SJCRH30 (cell line): ENCODE measurements at regions not wholly inside any gene's neighbourhood (a gene's known extent, or its start where the extent isn't known, plus 50 kb on each side); places are given as distances from the start of the nearest gene placed in this dataset.
"Not testable (repeated sequence)": the region's sequence is repeated elsewhere in the genome, so short reads cannot be mapped to it uniquely, and the experiment has no call there.

ENCODE experiments used
- DNase-seq, 2 experiments: peaks; one replicate each; pipeline ENCODE4 v3.0.0-alpha.2; 2015 to 2020
- H3K27ac ChIP-seq: fragments of 250-450 bp; sonication (Bioruptor Pico); 2 replicates; pipeline ENCODE4 v1.5.1; 2020; ENCODE audit warnings: mild to moderate bottlenecking, moderate library complexity
- H3K27me3 ChIP-seq: fragments of 250-450 bp; sonication (Bioruptor Pico); 2 replicates; pipeline ENCODE4 v1.5.1; 2020; ENCODE audit warnings: mild to moderate bottlenecking, moderate library complexity
- H3K36me3 ChIP-seq: fragments of 250-450 bp; sonication (Bioruptor Pico); 2 replicates; pipeline ENCODE4 v1.5.1; 2020; ENCODE audit warnings: mild to moderate bottlenecking, moderate library complexity
- H3K4me1 ChIP-seq: fragments of 250-450 bp; sonication (Bioruptor Pico); 2 replicates; pipeline ENCODE4 v1.5.1; 2020; ENCODE audit warnings: mild to moderate bottlenecking, moderate library complexity
- H3K4me3 ChIP-seq: fragments of 250-450 bp; sonication (Bioruptor Pico); 2 replicates; pipeline ENCODE4 v1.5.1; 2020; ENCODE audit warnings: mild to moderate bottlenecking, moderate library complexity
- H3K9me3 ChIP-seq: fragments of 250-450 bp; sonication (Bioruptor Pico); replicated peaks from 2 replicates; pipeline ENCODE4 v1.5.1; 2020; ENCODE audit warnings: mild to moderate bottlenecking, moderate library complexity

- Histone ChIP-seq H3K4me3 (no peak overlapping the region), H3K9me3 (no peaks in the 10 kb centered on the region), H3K27me3 (no peaks in the 10 kb centered on the region), H3K27ac (no peak overlapping the region), H3K4me1 (no peaks in the 10 kb centered on the region), H3K36me3 (no peaks in the 10 kb centered on the region)
- no peak for DNase-seq
Observed at GRCh38 chr5:130455175-130455574, 550.9 kb downstream of the CHSY3 start.

- no peaks in the 10 kb centered on the region for H3K9me3 ChIP-seq
- no peak overlapping the region for H3K4me3 ChIP-seq
- no peak for DNase-seq
- H3K27me3 ChIP-seq: no peaks in the 10 kb centered on the region
- H3K36me3 ChIP-seq: no peaks in the 10 kb centered on the region
- no peak overlapping the region for H3K27ac ChIP-seq
- no peaks in the 10 kb centered on the region for H3K4me1 ChIP-seq
Observed at GRCh38 chr5:130452744-130453143, 548.5 kb downstream of the CHSY3 start.

DNA sequence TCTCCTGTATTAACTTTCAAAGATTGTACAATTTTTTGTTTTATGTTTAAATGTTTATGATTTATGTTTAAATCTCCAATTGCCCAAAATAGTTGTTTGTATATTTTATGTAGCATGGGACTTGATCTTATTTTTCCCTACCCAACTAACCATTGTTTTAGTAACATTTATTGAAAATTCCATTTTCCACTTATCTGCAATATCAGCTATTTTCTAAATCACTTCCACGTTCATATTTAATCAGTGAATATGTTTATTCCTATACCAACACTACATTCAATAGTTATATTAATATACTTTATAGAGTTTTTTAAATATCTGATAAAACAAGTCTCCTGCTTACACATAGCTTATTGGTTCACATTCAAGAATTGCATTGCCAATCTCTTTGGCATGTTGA is 532.2 kb downstream of the CHSY3 start:
- 0 out of 2 replicates have a peak, but pooled peaks cover 3% of the 10 kb centered on the region for H3K27me3 ChIP-seq
- H3K4me1 ChIP-seq: no peaks in the 10 kb centered on the region
- no peaks in the 10 kb centered on the region for H3K36me3 ChIP-seq
- no peak overlapping the region for H3K27ac ChIP-seq
- H3K4me3 ChIP-seq: no peak overlapping the region
- DNase-seq: no peak
- no peaks in the 10 kb centered on the region for H3K9me3 ChIP-seq

DNA sequence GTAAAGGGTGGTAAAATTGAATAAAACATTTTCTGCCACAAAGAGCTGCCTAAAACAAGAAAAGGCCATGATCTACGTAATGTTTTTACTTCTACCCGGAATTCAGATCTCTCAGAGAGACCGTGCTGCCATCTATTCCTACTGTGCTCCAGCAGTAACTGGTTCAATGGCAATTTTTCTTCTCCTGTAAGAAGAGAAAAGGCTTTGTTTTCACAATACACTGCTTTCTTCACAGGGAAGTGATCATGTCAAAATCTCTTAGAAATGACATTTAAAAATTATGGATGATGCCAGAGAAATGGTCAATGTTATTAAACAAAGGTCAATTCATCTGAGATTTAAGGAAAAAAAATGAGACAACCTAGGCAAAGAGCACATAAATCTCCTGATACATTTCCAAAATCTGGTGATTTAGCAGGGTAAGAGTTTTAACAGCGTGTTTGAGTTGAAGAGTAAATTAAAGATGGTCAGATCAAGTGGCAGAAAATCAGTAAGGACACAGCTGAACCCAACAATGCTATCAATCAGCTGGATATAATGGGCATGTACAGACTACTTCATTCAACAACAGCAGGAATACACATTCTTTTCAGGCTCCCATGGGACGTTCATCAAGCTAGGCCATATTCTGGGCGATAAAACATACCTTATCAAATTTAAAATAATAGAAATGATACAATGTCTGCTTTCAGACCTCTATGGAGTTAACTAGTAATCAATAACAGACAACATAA is 523.1 kb downstream of the CHSY3 start:
- no peak for DNase-seq
- Histone ChIP-seq H3K27ac (no peak overlapping the region), H3K4me1 (no peaks in the 10 kb centered on the region), H3K27me3 (no peaks in the 10 kb centered on the region), H3K36me3 (no peaks in the 10 kb centered on the region), H3K9me3 (no peaks in the 10 kb centered on the region), H3K4me3 (no peak overlapping the region)

- no peaks in the 10 kb centered on the region for H3K36me3 ChIP-seq
- H3K27ac ChIP-seq: no peak overlapping the region
- no peaks in the 10 kb centered on the region for H3K9me3 ChIP-seq
- H3K4me1 ChIP-seq: no peaks in the 10 kb centered on the region
- no peak overlapping the region for H3K4me3 ChIP-seq
- no peak for DNase-seq
- no peaks in the 10 kb centered on the region for H3K27me3 ChIP-seq
Observed at GRCh38 chr5:130425424-130425823, 521.2 kb downstream of the CHSY3 start.

- no peak for DNase-seq
- Histone ChIP-seq H3K36me3 (no peaks in the 10 kb centered on the region), H3K9me3 (no peaks in the 10 kb centered on the region), H3K27me3 (no peaks in the 10 kb centered on the region), H3K4me3 (no peak overlapping the region), H3K4me1 (no peaks in the 10 kb centered on the region), H3K27ac (no peak overlapping the region)
Observed at GRCh38 chr5:130424341-130424740, 520.1 kb downstream of the CHSY3 start.

GRCh38 chr5:130402906-130403305 is 498.6 kb downstream of the CHSY3 start:
- H3K27ac ChIP-seq: no peak overlapping the region
- no peaks in the 10 kb centered on the region for H3K4me1 ChIP-seq
- DNase-seq: no peak
- H3K36me3 ChIP-seq: no peaks in the 10 kb centered on the region
- H3K9me3 ChIP-seq: no peaks in the 10 kb centered on the region
- no peaks in the 10 kb centered on the region; the same call in 1 of the 2 replicates for H3K27me3 ChIP-seq
- no peak overlapping the region for H3K4me3 ChIP-seq

DNA sequence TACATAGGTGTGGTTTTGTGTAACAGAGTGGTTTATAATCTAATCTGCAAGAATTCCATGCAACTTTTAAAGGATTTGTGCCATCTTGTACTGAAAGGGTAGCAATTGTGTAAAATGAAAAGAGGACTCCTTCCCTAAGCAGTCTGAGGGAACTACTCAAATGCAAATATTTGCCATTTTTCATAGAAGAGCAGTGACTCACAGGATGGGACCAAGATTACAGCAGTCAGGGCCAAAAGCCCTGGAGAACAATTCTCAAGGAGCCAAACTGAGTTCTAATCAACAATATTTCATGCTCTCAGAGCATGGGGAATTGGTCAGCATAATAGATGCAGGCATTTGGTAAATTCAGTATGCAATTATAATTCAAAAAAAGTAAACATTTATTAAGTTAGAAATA is 495.8 kb downstream of the CHSY3 start:
- no peaks in the 10 kb centered on the region; the same call in 1 of the 2 replicates for H3K27me3 ChIP-seq
- H3K27ac ChIP-seq: no peak overlapping the region
- H3K4me1 ChIP-seq: no peaks in the 10 kb centered on the region
- H3K36me3 ChIP-seq: no peaks in the 10 kb centered on the region
- DNase-seq: no peak
- H3K4me3 ChIP-seq: no peak overlapping the region
- H3K9me3 ChIP-seq: no peaks in the 10 kb centered on the region

- no peak for DNase-seq
- no peak overlapping the region for H3K27ac ChIP-seq
- H3K4me3 ChIP-seq: no peak overlapping the region
- H3K9me3 ChIP-seq: no peaks in the 10 kb centered on the region
- H3K4me1 ChIP-seq: no peaks in the 10 kb centered on the region
- H3K27me3 ChIP-seq: no peaks in the 10 kb centered on the region; the same call in 1 of the 2 replicates
- no peaks in the 10 kb centered on the region for H3K36me3 ChIP-seq
Observed at GRCh38 chr5:130398825-130399224, 494.6 kb downstream of the CHSY3 start.

DNA sequence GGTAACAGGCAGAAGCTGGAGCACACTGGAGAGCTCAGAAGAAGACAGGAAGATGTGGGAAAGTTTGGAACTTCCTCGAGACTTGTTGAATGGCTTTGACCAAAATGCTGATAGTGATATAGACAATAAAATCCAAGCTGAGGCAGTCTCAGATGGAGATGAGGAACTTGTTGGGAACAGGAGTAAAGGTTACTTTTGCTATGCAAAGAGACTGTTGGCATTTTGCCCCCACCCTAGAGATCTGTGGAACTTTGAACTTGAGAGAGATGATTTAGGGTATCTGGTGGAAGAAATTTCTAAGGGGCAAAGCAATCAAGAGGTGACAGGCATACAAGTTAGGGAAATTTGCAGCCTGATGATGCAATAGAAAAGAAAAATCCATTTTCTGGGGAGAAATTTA is 493.5 kb downstream of the CHSY3 start:
- not testable (repeated sequence) for H3K4me1 ChIP-seq, H3K9me3 ChIP-seq, H3K27ac ChIP-seq, H3K36me3 ChIP-seq, H3K27me3 ChIP-seq, H3K4me3 ChIP-seq, DNase-seq

DNA sequence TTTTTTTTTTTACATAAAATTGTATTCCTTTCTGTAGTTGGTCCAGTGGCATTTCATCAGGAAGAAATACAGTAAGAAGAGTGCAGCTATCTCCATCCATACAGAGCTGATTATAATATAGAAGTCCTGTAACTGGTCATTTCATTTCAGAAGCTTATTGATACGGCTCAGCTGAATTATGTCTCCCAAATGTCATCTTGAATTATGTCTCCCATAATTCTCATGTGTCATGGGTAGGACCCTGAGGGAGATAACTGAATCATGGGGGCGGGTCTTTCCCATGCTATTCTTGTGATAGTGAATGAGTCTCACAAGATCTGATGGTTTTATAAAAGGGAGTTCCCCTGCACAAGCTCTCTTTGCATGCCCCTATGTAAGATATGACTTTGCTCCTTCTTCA is 492.9 kb downstream of the CHSY3 start:
- H3K27me3 ChIP-seq: no peaks in the 10 kb centered on the region
- DNase-seq: no peak
- H3K27ac ChIP-seq: no peak overlapping the region
- no peak overlapping the region for H3K4me3 ChIP-seq
- H3K9me3 ChIP-seq: no peaks in the 10 kb centered on the region
- H3K4me1 ChIP-seq: no peaks in the 10 kb centered on the region
- H3K36me3 ChIP-seq: no peaks in the 10 kb centered on the region

DNA sequence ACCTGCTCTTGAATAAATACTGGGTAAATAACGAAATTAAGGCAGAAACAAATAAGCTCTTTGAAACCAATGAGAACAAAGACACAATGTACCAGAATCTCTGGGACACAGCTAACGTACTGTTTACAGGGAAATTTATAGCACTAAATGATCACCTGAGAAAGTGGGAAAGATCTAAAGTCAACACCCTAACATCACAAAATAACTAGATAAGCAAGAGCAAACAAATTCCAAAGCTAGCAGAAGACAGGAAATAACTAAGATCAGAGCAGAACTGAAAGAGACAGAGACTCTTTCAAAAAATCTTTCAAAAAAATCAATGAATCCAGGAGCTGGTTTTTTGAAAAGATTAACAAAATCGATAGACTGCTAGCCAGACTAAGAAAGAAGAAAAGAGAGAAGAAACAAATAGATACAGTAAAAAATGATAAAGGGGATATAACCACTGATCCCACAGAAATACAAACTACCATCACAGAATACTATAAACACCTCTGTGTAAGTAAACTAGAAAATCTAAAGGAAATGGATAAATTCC is 487.5 kb downstream of the CHSY3 start:
- H3K36me3 ChIP-seq, H3K4me3 ChIP-seq, H3K27ac ChIP-seq, H3K27me3 ChIP-seq, H3K4me1 ChIP-seq, DNase-seq, H3K9me3 ChIP-seq: not testable (repeated sequence)

GRCh38 chr5:130386155-130386554 is 481.9 kb downstream of the CHSY3 start:
- no peaks in the 10 kb centered on the region for H3K4me1 ChIP-seq
- H3K4me3 ChIP-seq: no peak overlapping the region
- no peaks in the 10 kb centered on the region for H3K36me3 ChIP-seq
- no peaks in the 10 kb centered on the region for H3K27me3 ChIP-seq
- no peak overlapping the region for H3K27ac ChIP-seq
- no peaks in the 10 kb centered on the region for H3K9me3 ChIP-seq
- no peak for DNase-seq

GRCh38 chr5:130385656-130386055 is 481.4 kb downstream of the CHSY3 start:
- DNase-seq: no peak
- Histone ChIP-seq H3K27me3 (no peaks in the 10 kb centered on the region), H3K4me1 (no peaks in the 10 kb centered on the region), H3K27ac (no peak overlapping the region), H3K9me3 (no peaks in the 10 kb centered on the region), H3K4me3 (no peak overlapping the region), H3K36me3 (no peaks in the 10 kb centered on the region)

- no peak overlapping the region for H3K27ac ChIP-seq
- no peak for DNase-seq
- H3K36me3 ChIP-seq: no peaks in the 10 kb centered on the region
- H3K27me3 ChIP-seq: no peaks in the 10 kb centered on the region
- H3K4me1 ChIP-seq: no peaks in the 10 kb centered on the region
- no peaks in the 10 kb centered on the region for H3K9me3 ChIP-seq
- H3K4me3 ChIP-seq: no peak overlapping the region
Observed at GRCh38 chr5:130365956-130366355, 461.7 kb downstream of the CHSY3 start.

- no peak for DNase-seq
- no peak overlapping the region for H3K4me3 ChIP-seq
- no peaks in the 10 kb centered on the region for H3K27me3 ChIP-seq
- no peaks in the 10 kb centered on the region for H3K4me1 ChIP-seq
- no peaks in the 10 kb centered on the region for H3K9me3 ChIP-seq
- no peak overlapping the region for H3K27ac ChIP-seq
- H3K36me3 ChIP-seq: no peaks in the 10 kb centered on the region
Observed at GRCh38 chr5:130350131-130350530, 445.9 kb downstream of the CHSY3 start.
